ENCODE measurements at regions not wholly inside any gene's neighbourhood (a gene's known extent, or its start where the extent isn't known, plus 50 kb on each side); places are given as distances from the start of the nearest gene placed in this dataset.

DNA sequence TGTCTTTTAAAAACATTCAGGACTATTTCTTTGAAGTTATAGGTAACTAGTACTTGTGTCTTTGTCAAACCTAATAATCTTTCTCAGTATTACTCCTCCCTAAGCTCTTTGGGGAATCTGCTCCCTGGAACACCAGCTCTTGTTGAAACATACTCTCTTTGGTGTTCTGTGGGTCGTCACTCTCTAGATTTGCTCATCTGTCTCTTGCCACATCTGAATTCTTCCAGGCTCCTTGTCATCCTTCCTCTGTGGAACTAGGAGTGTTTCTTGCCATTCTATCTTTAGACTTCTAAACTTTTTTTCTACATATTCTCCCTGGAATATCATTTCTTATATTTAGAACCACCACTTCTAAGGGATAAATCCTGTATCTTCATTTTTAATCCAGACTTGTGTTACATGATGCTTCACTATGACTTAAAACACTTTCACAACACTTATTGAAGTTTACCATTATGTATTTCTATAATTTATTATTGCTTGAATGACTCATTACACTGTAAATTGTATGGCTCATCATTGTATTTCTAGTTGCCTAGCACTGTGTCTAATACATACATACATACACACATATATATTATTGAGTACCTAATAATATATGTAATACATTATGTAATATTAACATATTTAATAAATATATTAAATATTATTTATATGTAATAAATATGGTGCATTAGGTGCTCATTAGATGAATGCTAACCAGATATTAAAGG lies 186.1 kb downstream of the TMA16 start:
- TF ChIP-seq RXRA (IDR thresholded peaks at IDR 0.05; ENCODE audit: insufficient read depth, low read depth, low read length) (no peak), POLR2AphosphoS5 (IDR thresholded peaks at IDR 0.05; ENCODE audit: low read depth, low read length) (no peak), CHD1 (IDR thresholded peaks at IDR 0.05; ENCODE audit: low read depth, low read length) (no peak), POLR2A (IDR thresholded peaks at IDR 0.05; ENCODE audit: control extremely low read depth in 1 of 2, low read depth in 2 of 2, low read length in 2 of 2) (no peak), EZH2 (IDR thresholded peaks at IDR 0.05; ENCODE audit: low read depth, low read length, severe bottlenecking) (no peak)

Data from H1 (cell line).